Lower leg skin (tissue), 4 donors: ENCODE measurements at regions not wholly inside any gene's neighbourhood (a gene's known extent, or its start where the extent isn't known, plus 50 kb on each side); places are given as distances from the start of the nearest gene placed in this dataset.
"Not testable (repeated sequence)": the region's sequence is repeated elsewhere in the genome, so short reads cannot be mapped to it uniquely, and the experiment has no call there.

Experiments
- DNase-seq, 2 donors: peaks; one replicate each; pipeline ENCODE4 v3.0.0-alpha.2; 2019; ENCODE audit warnings: low spot score in 2 of 2
- H3K4me3 ChIP-seq: fragments of 200-600 bp; sonication (generic); 2 replicates; pipeline ENCODE4 v1.5.1; 2017; ENCODE audit warnings: mild to moderate bottlenecking, low read depth; ENCODE audit not compliant: poor library complexity, severe bottlenecking
- POLR2A ChIP-seq, 2 donors: fragments of 450-650 bp; IDR thresholded peaks; one replicate each; pipeline ENCODE4 v1.6.1; 2016 to 2017; ENCODE audit warnings: antibody characterized with exemption in 2 of 2, mild to moderate bottlenecking in 1 of 2, moderate library complexity in 1 of 2
- WGBS, 2 donors: methylation state at CpG; one replicate each; pipeline ENCODE4 v1.1.5; 2018; 5-methylcytosine and 5-hydroxymethylcytosine counted together
- intact Hi-C: fragments of 100-400 bp; cut with DNase I; formaldehyde crosslinking; loops from one replicate; pipeline ENCODE4 v1.15.0; 2023; ENCODE audit warnings: low total_unique reads
- TF ChIP-seq, protein P1 (sequence below), 3 donors: fragments of 450-650 bp; IDR thresholded peaks; one replicate each; pipeline ENCODE4 v1.5.1; 2016; ENCODE audit warnings: antibody characterized with exemption in 3 of 3, mild to moderate bottlenecking in 3 of 3, moderate library complexity in 2 of 3

DNA sequence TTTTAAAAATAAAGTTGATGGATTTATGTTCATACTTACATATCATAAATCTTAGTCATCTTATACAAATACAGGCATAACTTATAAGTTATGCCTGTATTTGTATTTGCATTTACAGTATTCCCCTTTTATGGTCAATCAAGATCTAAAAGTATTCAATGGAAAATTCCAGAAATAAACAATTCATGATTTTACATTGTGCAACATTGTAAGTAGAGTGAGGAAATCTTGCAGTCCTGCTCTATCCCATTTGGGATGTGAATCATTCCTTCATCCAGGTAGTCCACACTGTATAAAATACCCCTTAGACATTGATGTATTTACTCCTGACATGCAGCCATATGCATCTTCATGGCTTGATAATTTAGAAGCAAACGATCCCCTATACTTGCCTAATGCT, 795.3 kb downstream of the SLITRK1 start:
- DNase-seq = no peak
- intact Hi-C loops = no loop called here
- 84% methylated on average over 1 of the region's 1 CpG for WGBS, 2 donors
- H3K4me3 ChIP-seq = no peak overlapping the region
- TF ChIP-seq POLR2A (IDR thresholded peaks at IDR 0.05) = no peak
- TF ChIP-seq, protein P1, sequence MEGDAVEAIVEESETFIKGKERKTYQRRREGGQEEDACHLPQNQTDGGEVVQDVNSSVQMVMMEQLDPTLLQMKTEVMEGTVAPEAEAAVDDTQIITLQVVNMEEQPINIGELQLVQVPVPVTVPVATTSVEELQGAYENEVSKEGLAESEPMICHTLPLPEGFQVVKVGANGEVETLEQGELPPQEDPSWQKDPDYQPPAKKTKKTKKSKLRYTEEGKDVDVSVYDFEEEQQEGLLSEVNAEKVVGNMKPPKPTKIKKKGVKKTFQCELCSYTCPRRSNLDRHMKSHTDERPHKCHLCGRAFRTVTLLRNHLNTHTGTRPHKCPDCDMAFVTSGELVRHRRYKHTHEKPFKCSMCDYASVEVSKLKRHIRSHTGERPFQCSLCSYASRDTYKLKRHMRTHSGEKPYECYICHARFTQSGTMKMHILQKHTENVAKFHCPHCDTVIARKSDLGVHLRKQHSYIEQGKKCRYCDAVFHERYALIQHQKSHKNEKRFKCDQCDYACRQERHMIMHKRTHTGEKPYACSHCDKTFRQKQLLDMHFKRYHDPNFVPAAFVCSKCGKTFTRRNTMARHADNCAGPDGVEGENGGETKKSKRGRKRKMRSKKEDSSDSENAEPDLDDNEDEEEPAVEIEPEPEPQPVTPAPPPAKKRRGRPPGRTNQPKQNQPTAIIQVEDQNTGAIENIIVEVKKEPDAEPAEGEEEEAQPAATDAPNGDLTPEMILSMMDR (IDR thresholded peaks at IDR 0.05) = no peak

DNA sequence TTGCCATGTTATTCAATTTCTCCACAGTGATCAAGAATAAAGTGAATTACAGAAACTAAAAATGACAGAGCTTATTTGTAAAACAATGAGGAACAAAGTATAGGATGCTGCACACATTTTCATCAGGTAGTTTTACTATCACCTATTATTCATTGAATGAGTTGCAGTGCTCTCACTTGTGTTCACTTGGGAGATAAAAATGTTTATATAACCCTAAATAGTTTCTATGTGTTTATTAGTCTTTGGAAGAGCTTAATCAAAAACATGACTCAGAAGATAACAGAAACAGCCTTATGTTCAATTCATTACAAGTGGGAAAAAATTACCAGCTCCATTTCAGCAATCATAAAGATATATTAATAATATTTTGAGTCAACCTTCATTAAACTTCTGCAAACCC, 796.2 kb downstream of the SLITRK1 start:
- DNase-seq = no peak
- TF ChIP-seq, protein P1 (IDR thresholded peaks at IDR 0.05) = no peak
- TF ChIP-seq POLR2A (IDR thresholded peaks at IDR 0.05) = no peak
- intact Hi-C loops = no loop called here
- H3K4me3 ChIP-seq = no peak overlapping the region

- intact Hi-C loops = no loop called here
- TF ChIP-seq POLR2A (IDR thresholded peaks at IDR 0.05) = no peak
- TF ChIP-seq, protein P1 (IDR thresholded peaks at IDR 0.05) = no peak
- no peak overlapping the region for H3K4me3 ChIP-seq
- 82 to 90% methylated on average over 2 of the region's 2 CpGs for WGBS, 2 donors
- no peak for DNase-seq
Measured at GRCh38 chr13:83085186-83085900, 796.9 kb downstream of the SLITRK1 start.

DNA sequence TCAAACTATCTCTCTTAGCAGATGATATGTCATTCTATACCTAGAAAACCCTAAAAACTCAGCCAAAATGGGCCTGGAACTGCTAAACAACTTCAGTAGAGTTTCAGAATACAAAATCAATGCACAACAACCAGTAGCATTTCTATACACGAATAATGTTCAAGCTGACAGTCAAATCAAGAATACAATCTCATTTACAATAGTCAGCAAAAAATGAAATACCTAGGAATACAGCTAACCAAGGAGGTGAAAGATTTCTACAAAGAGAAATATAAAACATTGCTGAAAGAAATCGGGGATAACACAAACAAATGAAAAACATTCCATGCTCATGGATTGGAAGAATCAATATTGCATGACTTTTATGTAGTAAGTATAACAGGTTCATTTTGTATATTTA, 804.8 kb downstream of the SLITRK1 start:
- intact Hi-C loops = no loop called here
- 77 to 85% methylated on average over 2 of the region's 2 CpGs for WGBS, 2 donors
- no peak for DNase-seq
- no peak overlapping the region for H3K4me3 ChIP-seq
- TF ChIP-seq, protein P1 (IDR thresholded peaks at IDR 0.05) = no peak
- TF ChIP-seq POLR2A (IDR thresholded peaks at IDR 0.05) = no peak

DNA sequence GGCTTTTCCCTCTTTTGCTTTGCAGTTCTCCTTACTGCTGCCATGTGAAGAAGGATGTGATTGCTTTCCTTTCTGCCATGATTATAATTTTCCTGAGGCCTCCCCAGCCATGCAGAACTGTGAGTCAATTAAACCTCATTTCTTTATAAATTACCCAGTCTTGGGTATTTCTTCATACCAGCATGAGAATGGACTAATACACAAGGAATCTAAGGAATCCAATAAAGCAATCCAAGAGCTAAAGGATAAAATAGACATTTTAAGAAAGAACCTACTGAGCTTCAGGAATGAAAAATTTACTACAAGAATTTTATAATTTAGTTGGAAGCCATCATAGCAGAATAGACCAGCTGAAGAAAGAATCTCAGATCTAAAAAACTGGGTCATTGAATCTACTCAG, 808.3 kb downstream of the SLITRK1 start:
- intact Hi-C loops, DNase-seq, H3K4me3 ChIP-seq: not testable (repeated sequence)

DNA sequence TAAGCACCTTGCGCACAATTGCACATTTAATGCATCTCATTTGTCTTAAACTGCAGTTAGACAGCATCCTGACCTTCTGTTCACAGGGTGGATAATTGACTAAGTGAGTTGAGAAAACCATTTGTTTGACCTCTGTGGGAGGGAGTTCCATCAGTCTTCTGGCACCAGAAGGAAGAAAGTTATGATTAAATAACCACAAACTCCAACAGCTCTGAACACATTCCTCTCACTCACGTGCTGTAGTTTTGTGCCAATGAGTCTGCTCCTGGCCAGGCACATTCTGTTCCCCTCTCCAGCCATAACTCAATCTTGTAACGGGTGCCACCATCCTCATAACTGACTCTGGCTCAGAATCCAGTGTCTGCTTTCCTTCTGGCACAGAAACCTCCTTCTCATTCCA, 817.2 kb downstream of the SLITRK1 start:
- intact Hi-C loops = no loop called here
- 26 to 34% methylated on average over 3 of the region's 3 CpGs for WGBS, 2 donors
- no peak overlapping the region for H3K4me3 ChIP-seq
- TF ChIP-seq, protein P1 (IDR thresholded peaks at IDR 0.05) = no peak
- no peak for TF ChIP-seq POLR2A (IDR thresholded peaks at IDR 0.05)
- DNase-seq = peak; percentile 84 to 90
